ENCODE measurements at regions not wholly inside any gene's neighbourhood (a gene's known extent, or its start where the extent isn't known, plus 50 kb on each side); places are given as distances from the start of the nearest gene placed in this dataset.

- no peaks in the 10 kb centered on the region for H3K4me1 Mint-ChIP-seq
- TF ChIP-seq CTCF (IDR thresholded peaks at IDR 0.05): no peak
- peaks cover 4% of the 10 kb centered on the region for H3K9me3 Mint-ChIP-seq
- no peak overlapping the region for H3K4me3 Mint-ChIP-seq
- peaks cover 18% of the 10 kb centered on the region for H3K27me3 Mint-ChIP-seq (ENCODE audit: low read depth, poor library complexity)
- H3K27ac Mint-ChIP-seq: no peak overlapping the region
- no peaks in the 10 kb centered on the region for H3K36me3 Mint-ChIP-seq (ENCODE audit: low read depth)
- no peak for DNase-seq
Measured at GRCh38 chr10:62614389-62615157, 189.9 kb upstream of the ADO start.

GRCh38 chr10:62616885-62617590 is 187.5 kb upstream of the ADO start:
- no peak for DNase-seq
- peaks cover under 1% of the 10 kb centered on the region for H3K9me3 Mint-ChIP-seq
- H3K27me3 Mint-ChIP-seq (ENCODE audit: low read depth, poor library complexity): peaks cover 6% of the 10 kb centered on the region
- H3K4me3 Mint-ChIP-seq: no peak overlapping the region
- no peak for TF ChIP-seq CTCF (IDR thresholded peaks at IDR 0.05)
- H3K4me1 Mint-ChIP-seq: no peaks in the 10 kb centered on the region
- H3K36me3 Mint-ChIP-seq (ENCODE audit: low read depth): no peaks in the 10 kb centered on the region
- H3K27ac Mint-ChIP-seq: no peak overlapping the region

GRCh38 chr10:62617652-62618051 is 186.9 kb upstream of the ADO start:
- no peaks in the 10 kb centered on the region for H3K36me3 Mint-ChIP-seq (ENCODE audit: low read depth)
- no peak for TF ChIP-seq CTCF (IDR thresholded peaks at IDR 0.05)
- no peaks in the 10 kb centered on the region for H3K4me1 Mint-ChIP-seq
- no peak overlapping the region for H3K27ac Mint-ChIP-seq
- peaks cover 6% of the 10 kb centered on the region for H3K27me3 Mint-ChIP-seq (ENCODE audit: low read depth, poor library complexity)
- no peak for DNase-seq
- no peaks in the 10 kb centered on the region for H3K9me3 Mint-ChIP-seq
- no peak overlapping the region for H3K4me3 Mint-ChIP-seq

- Mint-ChIP-seq H3K9me3 (no peaks in the 10 kb centered on the region), H3K27ac (no peak overlapping the region), H3K4me1 (no peaks in the 10 kb centered on the region), H3K27me3 (ENCODE audit: low read depth, poor library complexity) (peaks cover 6% of the 10 kb centered on the region), H3K36me3 (ENCODE audit: low read depth) (no peaks in the 10 kb centered on the region), H3K4me3 (no peak overlapping the region)
- no peak for DNase-seq
- no peak for TF ChIP-seq CTCF (IDR thresholded peaks at IDR 0.05)
Measured at GRCh38 chr10:62618054-62618453, 186.5 kb upstream of the ADO start.

GRCh38 chr10:62618576-62619412 is 185.7 kb upstream of the ADO start:
- TF ChIP-seq CTCF (IDR thresholded peaks at IDR 0.05): no peak
- no peaks in the 10 kb centered on the region for H3K9me3 Mint-ChIP-seq
- no peak overlapping the region for H3K4me3 Mint-ChIP-seq
- peaks cover 6% of the 10 kb centered on the region for H3K27me3 Mint-ChIP-seq (ENCODE audit: low read depth, poor library complexity)
- no peaks in the 10 kb centered on the region for H3K4me1 Mint-ChIP-seq
- H3K36me3 Mint-ChIP-seq (ENCODE audit: low read depth): no peaks in the 10 kb centered on the region
- no peak overlapping the region for H3K27ac Mint-ChIP-seq
- DNase-seq: no peak
